HCT116 (cell line): ENCODE measurements at regions not wholly inside any gene's neighbourhood (a gene's known extent, or its start where the extent isn't known, plus 50 kb on each side); places are given as distances from the start of the nearest gene placed in this dataset.

Source experiments
- ATAC-seq: fragments of 200-7000 bp; cut with Tn5 transposase; 2 replicates; pipeline ENCODE4 v1.9.1; 2020; ENCODE audit warnings: mild to moderate bottlenecking, moderate library complexity
- BruUV-seq: library from RNA; stranded (reverse); fragments of 400-500 nt; replicated peaks from 2 replicates; lab custom pipeline; 2021; lab: Mats Ljungman, UMichigan
- CTCF ChIA-PET: fragments of 300-600 bp; sonication (Branson Sonifier 250); formaldehyde crosslinking; loops from one replicate; lab custom pipeline; 2021; ENCODE audit warnings: antibody characterized with exemption; lab: Charles Lee
- POLR2A ChIA-PET: fragments of 300-600, 350-600 bp; sonication (Branson Sonifier 250); formaldehyde crosslinking; loops from one replicate; lab custom pipeline; 2021; ENCODE audit warnings: antibody characterized with exemption; lab: Charles Lee
- RAD21 ChIA-PET, 2 experiments: fragments of 300-600 bp; sonication (Branson Sonifier 250); formaldehyde crosslinking; loops; one replicate each; lab custom pipeline; 2023; ENCODE audit warnings: low total read pairs in 2 of 2; ENCODE audit not compliant: uncharacterized antibody in 2 of 2, unreplicated experiment in 2 of 2, low non-redundant PET in 1 of 2; lab: Charles Lee
- DNase-seq: peaks from one replicate; pipeline ENCODE4 v3.0.0-alpha.2; 2010; ENCODE audit warnings: low read depth, low spot score
- H2AFZ ChIP-seq: fragments of 200-600 bp; shearing (Covaris generic), sonication (generic); 2 replicates; pipeline ENCODE4 v1.6.1; 2017; ENCODE audit warnings: low read depth, mixed run types, mixed read lengths, antibody characterized with exemption, low read length; ENCODE audit not compliant: poor library complexity, severe bottlenecking
- H3K27ac ChIP-seq: 2 replicates; pipeline ENCODE4 v1.5.1; 2012; ENCODE audit warnings: low read depth, low read length
- H3K27me3 ChIP-seq: fragments of 200-600 bp; sonication (generic); 2 replicates; pipeline ENCODE4 v1.6.1; 2016; ENCODE audit warnings: mixed run types, low read length, mixed read lengths; ENCODE audit not compliant: insufficient read depth
- H3K36me3 ChIP-seq, 2 experiments: fragments of 200-500 bp in 1 of 2; fragments of 200-600 bp in 1 of 2; sonication (Bioruptor generic) in 1 of 2; sonication (generic) in 1 of 2; 2 replicates each; pipeline versions ENCODE4 v1.5.1 to v1.6.1; 2014 to 2016; ENCODE audit warnings: low read length in 2 of 2, inconsistent platforms in 1 of 2, mixed read lengths in 1 of 2, mixed run types in 1 of 2; ENCODE audit not compliant: insufficient read depth in 2 of 2, control insufficient read depth in 1 of 2
- H3K4me1 ChIP-seq, 2 experiments: fragments of 200-600 bp in 1 of 2; sonication (generic) in 1 of 2; 2 replicates each; pipeline versions ENCODE4 v1.5.1 to v1.6.1; 2012 to 2017; ENCODE audit warnings: low read length in 2 of 2, inconsistent platforms in 1 of 2, mild to moderate bottlenecking in 1 of 2, mixed read lengths in 1 of 2, mixed run types in 1 of 2, moderate library complexity in 1 of 2; ENCODE audit not compliant: insufficient read depth in 2 of 2, control insufficient read depth in 1 of 2
- H3K4me2 ChIP-seq: fragments of 200-600 bp; sonication (generic); 2 replicates; pipeline ENCODE4 v1.6.1; 2017; ENCODE audit warnings: mixed run types, low read length, mixed read lengths
- H3K4me3 ChIP-seq, 2 experiments: fragments of 200-600 bp in 1 of 2; sonication (generic) in 1 of 2; replicated peaks in 1 of 2; 2 replicates each; pipeline ENCODE4 v1.5.1; 2011 to 2016; ENCODE audit warnings: low read length in 2 of 2, control low read depth in 1 of 2, low read depth in 1 of 2, mild to moderate bottlenecking in 1 of 2, mixed read lengths in 1 of 2, mixed run types in 1 of 2
- H3K79me2 ChIP-seq: fragments of 200-600 bp; sonication (generic); 2 replicates; pipeline ENCODE4 v1.6.1; 2017; ENCODE audit warnings: mild to moderate bottlenecking, mixed run types, low read length, moderate library complexity, mixed read lengths; ENCODE audit not compliant: insufficient read depth
- H3K9ac ChIP-seq: fragments of 200-600 bp; sonication (generic); 2 replicates; pipeline ENCODE4 v1.6.1; 2016; ENCODE audit warnings: low read length, mixed read lengths
- H3K9me2 ChIP-seq: fragments of 200-600 bp; sonication (generic), shearing (Covaris generic); 2 replicates; pipeline ENCODE4 v1.6.1; 2017; ENCODE audit warnings: mixed run types, mild to moderate bottlenecking, moderate library complexity; ENCODE audit not compliant: insufficient read depth
- H3K9me3 ChIP-seq, 2 experiments: fragments of 200-500 bp in 1 of 2; fragments of 200-600 bp in 1 of 2; sonication (Bioruptor generic) in 1 of 2; sonication (generic) in 1 of 2; 2 replicates each; pipeline ENCODE4 v1.6.1; 2014 to 2017; ENCODE audit warnings: low read length in 2 of 2, mixed read lengths in 2 of 2, inconsistent platforms in 1 of 2, low read depth in 1 of 2, mild to moderate bottlenecking in 1 of 2, mixed run types in 1 of 2, moderate library complexity in 1 of 2; ENCODE audit not compliant: control insufficient read depth in 1 of 2, insufficient read depth in 1 of 2
- H4K20me1 ChIP-seq: fragments of 200-600 bp; sonication (generic), shearing (Covaris generic); 2 replicates; pipeline ENCODE4 v1.6.1; 2017; ENCODE audit warnings: mixed run types, mild to moderate bottlenecking, moderate library complexity; ENCODE audit not compliant: insufficient read depth
- CEBPB ChIP-seq: IDR thresholded peaks from 2 replicates; pipeline ENCODE4 v1.6.1; 2012; ENCODE audit warnings: low read depth
- ELF1 ChIP-seq: IDR thresholded peaks from 2 replicates; pipeline ENCODE4 v1.6.1; 2012; ENCODE audit warnings: low read depth, borderline replicate concordance
- EZH2 ChIP-seq: fragments of 200-600 bp; sonication (generic); IDR thresholded peaks from 2 replicates; pipeline ENCODE4 v1.6.1; 2017; ENCODE audit warnings: antibody characterized with exemption, mixed run types
- FOSL1 ChIP-seq: IDR thresholded peaks from 2 replicates; pipeline ENCODE4 v1.6.1; 2012; ENCODE audit warnings: low read depth
- JUND ChIP-seq: IDR thresholded peaks from 2 replicates; pipeline ENCODE4 v1.6.1; 2012
- MAX ChIP-seq: IDR thresholded peaks from 2 replicates; pipeline ENCODE4 v1.6.1; 2012
- POLR2A ChIP-seq: IDR thresholded peaks from 2 replicates; pipeline ENCODE4 v1.7.0; 2011; ENCODE audit warnings: borderline replicate concordance; ENCODE audit not compliant: insufficient read depth, insufficient read length; ENCODE audit errors: extremely low read depth
- POLR2AphosphoS5 ChIP-seq: IDR thresholded peaks from 2 replicates; pipeline ENCODE4 v1.6.1; 2011; ENCODE audit warnings: mild to moderate bottlenecking, low read depth, low read length, moderate library complexity
- RAD21 ChIP-seq: IDR thresholded peaks from 2 replicates; pipeline ENCODE4 v1.6.1; 2012; ENCODE audit warnings: low read depth, mild to moderate bottlenecking
- REST ChIP-seq: IDR thresholded peaks from 2 replicates; pipeline ENCODE4 v1.6.1; 2012; ENCODE audit warnings: low read depth
- SIN3A ChIP-seq: IDR thresholded peaks from 2 replicates; pipeline ENCODE4 v1.6.1; 2012; ENCODE audit warnings: low read depth
- SP1 ChIP-seq: IDR thresholded peaks from 2 replicates; pipeline ENCODE4 v1.6.1; 2012; ENCODE audit warnings: low read depth
- SRF ChIP-seq: IDR thresholded peaks from 2 replicates; pipeline ENCODE4 v1.6.1; 2012; ENCODE audit warnings: low read depth
- YY1 ChIP-seq: IDR thresholded peaks from 2 replicates; pipeline ENCODE4 v1.6.1; 2011; ENCODE audit warnings: low read length, low read depth, moderate library complexity, mild to moderate bottlenecking; ENCODE audit not compliant: insufficient replicate concordance; ENCODE audit errors: extremely low read depth
- ZBTB33 ChIP-seq: IDR thresholded peaks from 2 replicates; pipeline ENCODE4 v1.6.1; 2011; ENCODE audit warnings: mild to moderate bottlenecking, low read length, moderate library complexity; ENCODE audit not compliant: insufficient replicate concordance; ENCODE audit errors: extremely low read depth
- ZFX ChIP-seq: fragments of 450-650 bp; IDR thresholded peaks from 2 replicates; pipeline ENCODE4 v1.6.1; 2017
- ZNF274 ChIP-seq: fragments of 200-500 bp; sonication (Bioruptor generic); IDR thresholded peaks from 2 replicates; pipeline ENCODE4 v1.6.1; 2014; ENCODE audit warnings: mild to moderate bottlenecking, low read depth, low read length, inconsistent platforms
- intact Hi-C: fragments of 100-400 bp; cut with micrococcal nuclease; formaldehyde crosslinking; loops from 2 replicates; pipeline ENCODE4 v1.10.0; 2022
- TF ChIP-seq, protein P1 (sequence below): IDR thresholded peaks from 2 replicates; pipeline ENCODE4 v1.6.1; 2012

DNA sequence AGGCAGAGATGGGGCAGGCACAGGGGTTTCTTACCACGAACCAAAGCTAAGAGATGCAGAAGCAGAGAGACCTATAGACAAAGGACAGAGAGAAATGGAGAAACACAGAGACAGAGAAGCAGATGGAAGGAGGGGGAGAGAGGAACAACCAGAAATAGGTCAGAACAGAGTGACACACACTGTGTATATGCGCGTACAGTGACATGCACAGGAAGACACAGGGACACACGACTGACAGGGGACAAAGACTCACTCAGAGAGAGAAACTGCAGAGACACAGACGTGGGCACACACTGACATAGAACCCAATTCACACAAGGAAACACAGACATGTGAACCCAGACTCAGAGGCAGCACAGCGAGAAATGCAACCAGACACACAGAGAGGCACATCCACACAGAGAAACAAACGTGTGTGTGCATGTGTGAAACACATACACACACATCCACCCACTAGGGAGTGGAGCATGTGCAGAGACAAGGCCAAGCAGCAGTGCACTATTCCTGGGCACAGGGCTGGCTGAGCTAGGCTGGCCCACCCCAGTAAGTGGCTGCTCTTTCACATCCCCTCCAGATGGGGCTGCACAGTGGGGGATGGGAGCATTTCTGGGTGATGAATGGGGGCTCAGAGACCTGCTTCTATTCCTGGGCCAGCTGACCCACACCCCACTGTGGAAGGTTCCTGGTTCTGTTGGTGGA is 123.4 kb upstream of the CSF3R start:
- no peak overlapping the region for H3K4me2 ChIP-seq
- no peaks in the 10 kb centered on the region for H3K36me3 ChIP-seq
- DNase-seq = no peak
- no peaks in the 10 kb centered on the region for H3K4me1 ChIP-seq
- H2AFZ ChIP-seq = no peak overlapping the region
- H3K9me2 ChIP-seq = no peaks in the 10 kb centered on the region
- no peak for ATAC-seq
- no peaks in the 10 kb centered on the region for H4K20me1 ChIP-seq
- intact Hi-C loops = loop anchor here (5.0 to 10.0 kb wide), 2 partner anchors 431 to 829 kb away; no protein-coding TSS in a partner anchor
- no peak overlapping the region for H3K27ac ChIP-seq
- no peaks in the 10 kb centered on the region for H3K79me2 ChIP-seq
- ChIA-PET POLR2A (no interaction called here), CTCF (no interaction called here), RAD21 (no interaction called here)
- no peak for TF ChIP-seq SP1
- TF ChIP-seq RAD21 = no peak
- no peak for TF ChIP-seq ZNF274
- TF ChIP-seq CEBPB = no peak
- no peak for TF ChIP-seq EZH2
- no peak for TF ChIP-seq POLR2A
- TF ChIP-seq SRF = no peak
- TF ChIP-seq REST = no peak
- TF ChIP-seq FOSL1 = no peak
- no peak for TF ChIP-seq MAX
- no peak for TF ChIP-seq JUND
- TF ChIP-seq, protein P1, sequence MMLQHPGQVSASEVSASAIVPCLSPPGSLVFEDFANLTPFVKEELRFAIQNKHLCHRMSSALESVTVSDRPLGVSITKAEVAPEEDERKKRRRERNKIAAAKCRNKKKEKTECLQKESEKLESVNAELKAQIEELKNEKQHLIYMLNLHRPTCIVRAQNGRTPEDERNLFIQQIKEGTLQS = no peak
- TF ChIP-seq YY1 = no peak
- no peak for TF ChIP-seq ELF1
- TF ChIP-seq SIN3A = no peak
- no peak for TF ChIP-seq ZBTB33
- no peak for TF ChIP-seq POLR2AphosphoS5
- no peak for TF ChIP-seq ZFX
- no peak overlapping the region for H3K9ac ChIP-seq
- no peak overlapping the region for H3K4me3 ChIP-seq
- H3K9me3 ChIP-seq = no peaks in the 10 kb centered on the region
- H3K27me3 ChIP-seq = peaks cover 35% of the 10 kb centered on the region
- no TSS peak for BruUV-seq
